ENCODE measurements at regions not wholly inside any gene's neighbourhood (a gene's known extent, or its start where the extent isn't known, plus 50 kb on each side); places are given as distances from the start of the nearest gene placed in this dataset.
A peak's percentile ranks its signal among the peaks of the same experiment; 100 is the strongest.

DNA sequence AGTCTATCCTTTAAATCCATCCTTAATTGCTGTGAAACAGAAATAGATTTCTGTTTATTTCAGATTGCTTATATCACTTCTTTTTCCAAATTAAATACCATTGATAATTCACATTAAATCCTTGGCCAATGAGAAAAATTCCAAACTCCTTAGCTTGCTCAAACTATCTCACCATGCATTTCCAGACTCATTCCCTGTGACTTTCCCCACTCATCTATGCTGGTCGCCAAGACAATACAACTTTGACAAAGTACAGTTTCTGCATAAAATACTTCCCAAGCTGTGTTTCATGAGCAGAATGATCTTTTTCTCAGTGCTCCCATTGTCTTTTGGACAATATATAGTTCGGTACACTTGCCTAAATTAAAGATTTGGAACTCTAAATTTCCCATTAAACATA is 575.6 kb downstream of the CPS1 start:
- TF ChIP-seq, protein P1, sequence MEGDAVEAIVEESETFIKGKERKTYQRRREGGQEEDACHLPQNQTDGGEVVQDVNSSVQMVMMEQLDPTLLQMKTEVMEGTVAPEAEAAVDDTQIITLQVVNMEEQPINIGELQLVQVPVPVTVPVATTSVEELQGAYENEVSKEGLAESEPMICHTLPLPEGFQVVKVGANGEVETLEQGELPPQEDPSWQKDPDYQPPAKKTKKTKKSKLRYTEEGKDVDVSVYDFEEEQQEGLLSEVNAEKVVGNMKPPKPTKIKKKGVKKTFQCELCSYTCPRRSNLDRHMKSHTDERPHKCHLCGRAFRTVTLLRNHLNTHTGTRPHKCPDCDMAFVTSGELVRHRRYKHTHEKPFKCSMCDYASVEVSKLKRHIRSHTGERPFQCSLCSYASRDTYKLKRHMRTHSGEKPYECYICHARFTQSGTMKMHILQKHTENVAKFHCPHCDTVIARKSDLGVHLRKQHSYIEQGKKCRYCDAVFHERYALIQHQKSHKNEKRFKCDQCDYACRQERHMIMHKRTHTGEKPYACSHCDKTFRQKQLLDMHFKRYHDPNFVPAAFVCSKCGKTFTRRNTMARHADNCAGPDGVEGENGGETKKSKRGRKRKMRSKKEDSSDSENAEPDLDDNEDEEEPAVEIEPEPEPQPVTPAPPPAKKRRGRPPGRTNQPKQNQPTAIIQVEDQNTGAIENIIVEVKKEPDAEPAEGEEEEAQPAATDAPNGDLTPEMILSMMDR (IDR thresholded peaks at IDR 0.05): no peak
- FAIRE-seq: no peak
- no peak overlapping the region for H3K4me3 ChIP-seq
- no peaks in the 10 kb centered on the region for H3K27me3 ChIP-seq
- ATAC-seq: no peak
- 60 to 64% methylated on average over 2 of the region's 2 CpGs for WGBS, 2 donors
- no peak overlapping the region for H3K27ac ChIP-seq
- no peaks in the 10 kb centered on the region for H3K36me3 ChIP-seq
- intact Hi-C loops (cut with DNase I): no loop called here
- DNase-seq: no peak
- H3K4me1 ChIP-seq: no peaks in the 10 kb centered on the region
- H3K9me3 ChIP-seq: no peaks in the 10 kb centered on the region

DNA sequence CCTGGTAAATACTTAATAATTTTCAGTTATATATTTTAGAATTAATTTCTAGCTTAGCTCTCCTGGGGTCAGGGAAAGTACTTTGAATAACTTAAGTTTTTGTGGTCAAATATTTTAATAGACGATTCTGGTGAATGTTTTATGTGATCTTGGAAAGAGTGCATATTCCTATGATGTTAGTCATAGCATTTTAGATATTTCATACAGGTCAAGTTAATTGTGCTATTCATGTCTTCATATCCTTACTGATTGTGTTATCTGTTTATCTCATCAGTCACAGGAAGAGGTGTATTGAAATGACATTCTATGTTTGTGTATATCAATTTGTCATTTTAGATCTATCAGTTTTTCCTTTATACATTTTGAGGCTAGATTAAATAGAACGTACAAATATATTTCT is 576.2 kb downstream of the CPS1 start:
- Histone ChIP-seq H3K27me3 (no peaks in the 10 kb centered on the region), H3K4me1 (no peaks in the 10 kb centered on the region), H3K27ac (no peak overlapping the region), H3K36me3 (no peaks in the 10 kb centered on the region), H3K9me3 (no peaks in the 10 kb centered on the region), H3K4me3 (no peak overlapping the region)
- intact Hi-C loops (cut with DNase I): no loop called here
- DNase-seq: no peak
- no peak for ATAC-seq
- TF ChIP-seq, protein P1 (IDR thresholded peaks at IDR 0.05): no peak
- no peak for FAIRE-seq
- 28 to 44% methylated on average over 2 of the region's 2 CpGs for WGBS, 2 donors

DNA sequence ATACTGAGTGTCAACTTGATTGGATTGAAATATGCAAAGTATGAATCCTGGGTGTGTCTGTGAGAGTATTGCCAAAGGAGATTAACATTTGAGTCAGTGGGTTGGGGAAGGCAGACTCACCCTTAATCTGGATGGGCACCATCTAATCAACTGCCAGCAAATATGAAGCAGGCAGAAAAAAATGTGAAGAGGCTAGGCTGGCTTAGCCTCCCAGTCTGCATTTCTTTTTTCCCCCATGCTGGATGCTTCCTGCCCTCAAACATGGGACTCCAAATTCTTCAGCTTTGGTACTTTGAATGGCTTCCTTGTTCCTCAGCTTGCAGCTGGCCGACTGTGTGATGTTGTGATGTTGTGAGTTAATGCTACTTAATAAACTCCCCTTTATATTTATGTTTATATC is 577.4 kb downstream of the CPS1 start:
- DNase-seq (no peak), ATAC-seq (no peak), FAIRE-seq (no peak)
- TF ChIP-seq, protein P1 (IDR thresholded peaks at IDR 0.05): no peak
- H3K4me3 ChIP-seq: no peak overlapping the region
- no peaks in the 10 kb centered on the region for H3K4me1 ChIP-seq
- 32 to 46% methylated on average over 1 of the region's 1 CpG for WGBS, 2 donors
- no peaks in the 10 kb centered on the region for H3K36me3 ChIP-seq
- H3K27me3 ChIP-seq: no peaks in the 10 kb centered on the region
- intact Hi-C loops (cut with DNase I): no loop called here
- no peaks in the 10 kb centered on the region for H3K9me3 ChIP-seq
- no peak overlapping the region for H3K27ac ChIP-seq

DNA sequence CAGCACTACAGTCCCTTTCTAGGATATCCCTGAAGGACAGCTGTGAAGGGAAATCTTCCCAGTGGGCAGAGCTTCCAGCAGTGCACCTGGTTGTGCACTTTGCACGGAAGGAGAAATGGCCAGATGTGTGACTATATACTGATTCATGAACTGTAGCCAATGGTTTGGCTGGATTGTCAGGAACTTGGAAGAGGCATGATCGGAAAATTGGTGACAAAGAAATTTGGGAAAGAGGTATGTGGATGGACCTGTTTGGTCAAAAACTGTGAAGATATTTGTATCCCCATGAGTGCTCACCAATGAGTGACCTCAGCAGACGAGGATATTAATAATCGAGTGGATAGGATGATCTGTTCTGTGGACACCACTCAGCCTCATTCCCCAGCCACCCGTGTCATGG is 582.2 kb downstream of the CPS1 start:
- FAIRE-seq: no peak
- ATAC-seq: no peak
- Histone ChIP-seq H3K36me3 (no peaks in the 10 kb centered on the region), H3K27me3 (no peaks in the 10 kb centered on the region), H3K9me3 (no peaks in the 10 kb centered on the region), H3K27ac (no peak overlapping the region), H3K4me3 (no peak overlapping the region), H3K4me1 (no peaks in the 10 kb centered on the region)
- intact Hi-C loops (cut with DNase I): no loop called here
- 81 to 87% methylated on average over 5 of the region's 5 CpGs for WGBS, 2 donors
- TF ChIP-seq, protein P1 (IDR thresholded peaks at IDR 0.05): no peak
- DNase-seq: no peak

DNA sequence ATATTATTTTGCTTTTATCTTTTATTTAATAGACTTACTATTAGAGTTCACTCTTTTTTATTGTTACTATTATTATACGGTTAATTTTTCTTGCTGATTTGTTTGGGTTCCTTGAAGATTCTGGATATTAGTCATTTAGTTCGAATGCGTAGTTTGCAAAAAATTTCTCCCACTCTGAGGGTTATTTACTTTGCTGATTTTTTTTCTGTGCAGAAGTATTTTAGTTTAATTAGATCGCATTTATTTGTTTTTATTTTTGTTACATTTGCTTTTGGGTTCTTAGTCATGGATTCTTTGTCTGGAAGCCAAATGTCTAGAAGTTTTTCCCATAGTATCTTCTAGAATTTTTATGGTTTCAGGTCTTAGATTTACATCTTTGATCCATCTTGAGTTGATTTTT is 585.2 kb downstream of the CPS1 start:
- no peak overlapping the region for H3K4me3 ChIP-seq
- FAIRE-seq (peak; percentile 23), ATAC-seq (no peak), DNase-seq (no peak)
- WGBS, 2 donors: 75 to 91% methylated on average over 4 of the region's 4 CpGs
- TF ChIP-seq, protein P1 (IDR thresholded peaks at IDR 0.05): no peak
- H3K4me1 ChIP-seq: no peaks in the 10 kb centered on the region
- no peaks in the 10 kb centered on the region for H3K36me3 ChIP-seq
- H3K27me3 ChIP-seq: no peaks in the 10 kb centered on the region
- no peak overlapping the region for H3K27ac ChIP-seq
- intact Hi-C loops (cut with DNase I): no loop called here
- H3K9me3 ChIP-seq: no peaks in the 10 kb centered on the region
